PC-9 (cell line): ENCODE measurements at regions not wholly inside any gene's neighbourhood (a gene's known extent, or its start where the extent isn't known, plus 50 kb on each side); places are given as distances from the start of the nearest gene placed in this dataset.

Experiments used
- BruUV-seq: library from RNA; stranded (reverse); fragments of 400-500 nt; replicated peaks from 2 replicates; lab custom pipeline; 2021; lab: Mats Ljungman, UMichigan
- CTCF ChIA-PET: fragments of 300-600 bp; sonication (Branson Sonifier 250); formaldehyde crosslinking; loops from one replicate; lab custom pipeline; 2022; ENCODE audit warnings: antibody characterized with exemption; lab: Charles Lee
- POLR2A ChIA-PET: fragments of 300-600 bp; sonication (Branson Sonifier 250); formaldehyde crosslinking; loops from one replicate; lab custom pipeline; 2022; ENCODE audit warnings: antibody characterized with exemption; ENCODE audit not compliant: unreplicated experiment; lab: Charles Lee
- DNase-seq, 2 experiments: peaks; one replicate each; pipeline versions ENCODE4 v3.0.0 to v3.0.0-alpha.2; 2015 to 2022; ENCODE audit warnings: mixed read lengths in 1 of 2
- H2AFZ ChIP-seq: fragments of 200-600 bp; sonication (generic); 2 replicates; pipeline ENCODE4 v1.8.1; 2017; ENCODE audit warnings: antibody characterized with exemption
- H3F3A ChIP-seq: fragments of 200-600 bp; sonication (generic); 2 replicates; pipeline ENCODE4 v1.8.1; 2017; ENCODE audit warnings: antibody characterized with exemption, mild to moderate bottlenecking, low read depth; ENCODE audit not compliant: insufficient read depth
- H3K27ac ChIP-seq: fragments of 200-600 bp; sonication (generic); 2 replicates; pipeline ENCODE4 v1.6.1; 2016; ENCODE audit warnings: mixed run types
- H3K27me3 ChIP-seq: fragments of 200-600 bp; sonication (generic); 2 replicates; pipeline ENCODE4 v1.6.1; 2016; ENCODE audit warnings: low read depth, mixed run types; ENCODE audit not compliant: insufficient read depth
- H3K36me3 ChIP-seq: fragments of 200-600 bp; sonication (generic); 2 replicates; pipeline ENCODE4 v1.6.1; 2016; ENCODE audit warnings: low read depth, mixed run types
- H3K4me1 ChIP-seq: fragments of 200-600 bp; sonication (generic); replicated peaks from 2 replicates; pipeline ENCODE4 v1.6.1; 2016; ENCODE audit warnings: mixed run types; ENCODE audit not compliant: insufficient read depth
- H3K4me2 ChIP-seq: fragments of 200-600 bp; sonication (generic); 2 replicates; pipeline ENCODE4 v1.6.1; 2017; ENCODE audit warnings: mixed run types
- H3K4me3 ChIP-seq: fragments of 200-600 bp; sonication (generic); 2 replicates; pipeline ENCODE4 v1.6.1; 2016; ENCODE audit warnings: mixed run types
- H3K79me2 ChIP-seq: fragments of 200-600 bp; sonication (generic); 2 replicates; pipeline ENCODE4 v1.6.1; 2017; ENCODE audit warnings: low read depth, mixed run types
- H3K9me2 ChIP-seq: fragments of 200-600 bp; sonication (generic); 2 replicates; pipeline ENCODE4 v1.8.1; 2017; ENCODE audit warnings: mild to moderate bottlenecking; ENCODE audit not compliant: insufficient read depth
- H3K9me3 ChIP-seq: fragments of 200-600 bp; sonication (generic); 2 replicates; pipeline ENCODE4 v1.8.1; 2016; ENCODE audit warnings: low read depth; ENCODE audit not compliant: insufficient read depth
- H4K20me1 ChIP-seq: fragments of 200-600 bp; sonication (generic); 2 replicates; pipeline ENCODE4 v1.8.1; 2017; ENCODE audit not compliant: insufficient read depth
- EZH2 ChIP-seq: fragments of 200-600 bp; sonication (generic); IDR thresholded peaks from 2 replicates; pipeline ENCODE4 v1.8.0; 2017; ENCODE audit warnings: antibody characterized with exemption, low read depth
- intact Hi-C: fragments of 100-400 bp; cut with micrococcal nuclease; formaldehyde crosslinking; loops from one replicate; pipeline ENCODE4 v1.10.0; 2022; ENCODE audit not compliant: unreplicated experiment
- TF ChIP-seq, protein P1 (sequence below): fragments of 200-600 bp; sonication (generic); conservative IDR thresholded peaks from 2 replicates; pipeline ENCODE4 v1.6.1; 2017; ENCODE audit warnings: mixed run types, antibody characterized with exemption, mild to moderate bottlenecking, moderate library complexity

DNA sequence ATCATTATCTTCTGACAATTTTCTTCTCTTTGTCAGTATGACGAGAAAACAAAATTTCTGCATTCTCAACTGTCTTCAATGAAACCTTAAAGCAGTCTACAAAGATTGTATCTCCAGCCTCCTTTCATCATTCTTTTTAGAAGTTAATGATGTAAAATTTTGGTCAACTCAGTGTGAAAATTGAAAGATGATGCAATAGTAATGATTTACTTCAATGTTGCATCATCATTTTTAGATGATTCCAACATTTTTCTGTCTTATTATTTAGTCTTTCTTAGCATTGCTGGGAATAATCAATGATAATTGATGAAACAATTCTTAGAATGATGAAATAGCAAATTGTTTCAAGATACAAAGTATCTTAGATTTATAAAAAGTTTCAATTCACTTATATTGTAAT is 372.7 kb downstream of the C4orf33 start:
- POLR2A ChIA-PET = no interaction called here
- Histone ChIP-seq H4K20me1 (no peaks in the 10 kb centered on the region), H3K9me3 (no peaks in the 10 kb centered on the region), H2AFZ (no peak overlapping the region), H3F3A (no peaks in the 10 kb centered on the region), H3K27ac (no peak overlapping the region), H3K4me3 (no peak overlapping the region), H3K36me3 (no peaks in the 10 kb centered on the region), H3K27me3 (no peaks in the 10 kb centered on the region), H3K4me1 (no peaks in the 10 kb centered on the region), H3K4me2 (no peak overlapping the region), H3K9me2 (no peaks in the 10 kb centered on the region), H3K79me2 (no peaks in the 10 kb centered on the region)
- BruUV-seq = no TSS peak
- no peak for DNase-seq
- TF ChIP-seq EZH2 = no peak
- TF ChIP-seq, protein P1, sequence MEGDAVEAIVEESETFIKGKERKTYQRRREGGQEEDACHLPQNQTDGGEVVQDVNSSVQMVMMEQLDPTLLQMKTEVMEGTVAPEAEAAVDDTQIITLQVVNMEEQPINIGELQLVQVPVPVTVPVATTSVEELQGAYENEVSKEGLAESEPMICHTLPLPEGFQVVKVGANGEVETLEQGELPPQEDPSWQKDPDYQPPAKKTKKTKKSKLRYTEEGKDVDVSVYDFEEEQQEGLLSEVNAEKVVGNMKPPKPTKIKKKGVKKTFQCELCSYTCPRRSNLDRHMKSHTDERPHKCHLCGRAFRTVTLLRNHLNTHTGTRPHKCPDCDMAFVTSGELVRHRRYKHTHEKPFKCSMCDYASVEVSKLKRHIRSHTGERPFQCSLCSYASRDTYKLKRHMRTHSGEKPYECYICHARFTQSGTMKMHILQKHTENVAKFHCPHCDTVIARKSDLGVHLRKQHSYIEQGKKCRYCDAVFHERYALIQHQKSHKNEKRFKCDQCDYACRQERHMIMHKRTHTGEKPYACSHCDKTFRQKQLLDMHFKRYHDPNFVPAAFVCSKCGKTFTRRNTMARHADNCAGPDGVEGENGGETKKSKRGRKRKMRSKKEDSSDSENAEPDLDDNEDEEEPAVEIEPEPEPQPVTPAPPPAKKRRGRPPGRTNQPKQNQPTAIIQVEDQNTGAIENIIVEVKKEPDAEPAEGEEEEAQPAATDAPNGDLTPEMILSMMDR = no peak
- intact Hi-C loops = no loop called here
- CTCF ChIA-PET = no interaction called here

- Histone ChIP-seq H3K4me3 (no peak overlapping the region), H3K36me3 (no peaks in the 10 kb centered on the region), H3K4me2 (no peak overlapping the region), H3K9me3 (no peaks in the 10 kb centered on the region), H3K4me1 (no peaks in the 10 kb centered on the region), H3K27ac (no peak overlapping the region), H3K9me2 (no peaks in the 10 kb centered on the region), H3F3A (no peaks in the 10 kb centered on the region), H3K27me3 (no peaks in the 10 kb centered on the region), H2AFZ (no peak overlapping the region), H4K20me1 (no peaks in the 10 kb centered on the region), H3K79me2 (no peaks in the 10 kb centered on the region)
- DNase-seq = no peak
- ChIA-PET POLR2A (no interaction called here), CTCF (no interaction called here)
- TF ChIP-seq EZH2 = no peak
- TF ChIP-seq, protein P1 = no peak
- intact Hi-C loops = no loop called here
- BruUV-seq = no TSS peak
Measured at GRCh38 chr4:129474698-129475097, 378.7 kb downstream of the C4orf33 start.

DNA sequence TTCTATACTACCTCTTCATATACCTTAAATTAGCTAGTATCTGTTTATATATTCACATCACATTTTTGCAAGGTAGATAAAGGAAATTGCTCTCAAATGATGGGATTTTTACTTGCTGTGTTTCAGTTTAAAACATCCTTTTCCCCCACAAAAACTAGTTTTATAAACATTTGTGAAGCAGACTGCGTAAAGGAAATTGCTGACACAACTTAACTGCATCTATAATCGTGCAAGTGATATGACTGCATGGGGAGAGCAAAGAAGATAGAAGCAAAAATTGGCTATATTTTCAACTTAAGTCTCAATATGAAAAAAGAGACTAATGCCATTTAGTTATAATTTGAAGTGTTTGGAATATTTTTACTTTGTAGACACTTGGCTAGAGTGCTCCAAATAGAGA is 385.2 kb downstream of the C4orf33 start:
- ChIA-PET CTCF (no interaction called here), POLR2A (no interaction called here)
- Histone ChIP-seq H3K4me1 (no peaks in the 10 kb centered on the region), H3F3A (no peaks in the 10 kb centered on the region), H2AFZ (no peak overlapping the region), H3K9me3 (no peaks in the 10 kb centered on the region), H3K36me3 (no peaks in the 10 kb centered on the region), H3K4me3 (no peak overlapping the region), H3K27ac (no peak overlapping the region), H3K79me2 (no peaks in the 10 kb centered on the region), H3K4me2 (no peak overlapping the region), H4K20me1 (no peaks in the 10 kb centered on the region), H3K27me3 (no peaks in the 10 kb centered on the region), H3K9me2 (no peaks in the 10 kb centered on the region)
- intact Hi-C loops = no loop called here
- no peak for DNase-seq
- no TSS peak for BruUV-seq
- no peak for TF ChIP-seq EZH2
- TF ChIP-seq, protein P1 = no peak
